22Rv1 (cell line): ENCODE measurements at regions not wholly inside any gene's neighbourhood (a gene's known extent, or its start where the extent isn't known, plus 50 kb on each side); places are given as distances from the start of the nearest gene placed in this dataset.

Experiments used
- ZFX ChIP-seq: fragments of 450-650 bp; IDR thresholded peaks from 2 replicates; pipeline ENCODE4 v1.6.1; 2017; ENCODE audit warnings: antibody characterized with exemption, borderline replicate concordance
- TF ChIP-seq, protein P1 (sequence below): fragments of 450-650 bp; IDR thresholded peaks from 2 replicates; pipeline ENCODE4 v1.5.1; 2017; ENCODE audit warnings: mild to moderate bottlenecking

DNA sequence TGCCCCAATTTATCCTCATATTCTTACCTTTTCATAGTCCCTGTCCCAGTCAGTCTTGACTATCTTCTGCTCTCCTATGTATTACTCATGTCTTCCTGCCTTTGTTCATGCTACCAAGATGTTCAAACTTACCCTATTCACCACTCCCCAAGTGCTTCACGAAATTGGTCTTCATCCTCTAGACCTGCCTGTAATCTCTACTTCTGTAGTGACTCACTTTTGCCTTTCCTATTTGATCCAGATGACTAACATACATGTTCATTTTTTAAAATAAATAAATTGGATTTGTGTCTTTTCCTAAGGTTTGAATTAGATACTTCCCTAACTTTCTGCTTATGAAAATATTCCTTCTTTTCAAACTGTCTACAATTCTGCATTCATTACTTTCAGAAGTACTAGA lies 107.7 kb upstream of the PPM1H start:
- TF ChIP-seq, protein P1, sequence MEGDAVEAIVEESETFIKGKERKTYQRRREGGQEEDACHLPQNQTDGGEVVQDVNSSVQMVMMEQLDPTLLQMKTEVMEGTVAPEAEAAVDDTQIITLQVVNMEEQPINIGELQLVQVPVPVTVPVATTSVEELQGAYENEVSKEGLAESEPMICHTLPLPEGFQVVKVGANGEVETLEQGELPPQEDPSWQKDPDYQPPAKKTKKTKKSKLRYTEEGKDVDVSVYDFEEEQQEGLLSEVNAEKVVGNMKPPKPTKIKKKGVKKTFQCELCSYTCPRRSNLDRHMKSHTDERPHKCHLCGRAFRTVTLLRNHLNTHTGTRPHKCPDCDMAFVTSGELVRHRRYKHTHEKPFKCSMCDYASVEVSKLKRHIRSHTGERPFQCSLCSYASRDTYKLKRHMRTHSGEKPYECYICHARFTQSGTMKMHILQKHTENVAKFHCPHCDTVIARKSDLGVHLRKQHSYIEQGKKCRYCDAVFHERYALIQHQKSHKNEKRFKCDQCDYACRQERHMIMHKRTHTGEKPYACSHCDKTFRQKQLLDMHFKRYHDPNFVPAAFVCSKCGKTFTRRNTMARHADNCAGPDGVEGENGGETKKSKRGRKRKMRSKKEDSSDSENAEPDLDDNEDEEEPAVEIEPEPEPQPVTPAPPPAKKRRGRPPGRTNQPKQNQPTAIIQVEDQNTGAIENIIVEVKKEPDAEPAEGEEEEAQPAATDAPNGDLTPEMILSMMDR = no peak
- TF ChIP-seq ZFX = no peak
